Activated CD8-positive, alpha-beta memory T cell treated with anti-CD3 and anti-CD28 coated beads for 4 hours (primary cell): ENCODE measurements at regions not wholly inside any gene's neighbourhood (a gene's known extent, or its start where the extent isn't known, plus 50 kb on each side); places are given as distances from the start of the nearest gene placed in this dataset.

Experiments used
- DNase-seq, 2 donors: peaks; one replicate each; pipeline ENCODE4 v3.0.0-alpha.2; 2020; ENCODE audit warnings: low read depth in 2 of 2

DNA sequence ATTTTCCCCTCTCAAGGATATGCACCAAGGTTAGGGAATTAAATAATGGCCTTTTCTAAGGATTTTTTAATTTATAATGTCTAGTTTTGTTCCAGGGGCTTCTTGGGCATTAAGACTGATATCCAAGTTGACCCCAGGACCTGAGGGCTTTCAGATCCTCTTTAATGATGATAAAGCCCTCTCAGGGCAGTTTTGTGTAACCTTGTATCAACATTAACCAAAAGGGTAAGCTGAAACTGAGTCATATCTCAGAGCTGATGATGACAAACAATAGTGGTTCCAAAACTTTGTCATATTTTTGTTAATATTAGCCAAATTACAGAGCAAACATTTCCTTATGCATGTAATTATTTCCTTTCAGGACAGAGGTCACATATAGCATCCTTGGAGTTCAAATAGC lies 309.4 kb upstream of the MAN1A1 start:
- no peak for DNase-seq

- no peak for DNase-seq
Measured at GRCh38 chr6:119655124-119655523, 305.6 kb upstream of the MAN1A1 start.

DNA sequence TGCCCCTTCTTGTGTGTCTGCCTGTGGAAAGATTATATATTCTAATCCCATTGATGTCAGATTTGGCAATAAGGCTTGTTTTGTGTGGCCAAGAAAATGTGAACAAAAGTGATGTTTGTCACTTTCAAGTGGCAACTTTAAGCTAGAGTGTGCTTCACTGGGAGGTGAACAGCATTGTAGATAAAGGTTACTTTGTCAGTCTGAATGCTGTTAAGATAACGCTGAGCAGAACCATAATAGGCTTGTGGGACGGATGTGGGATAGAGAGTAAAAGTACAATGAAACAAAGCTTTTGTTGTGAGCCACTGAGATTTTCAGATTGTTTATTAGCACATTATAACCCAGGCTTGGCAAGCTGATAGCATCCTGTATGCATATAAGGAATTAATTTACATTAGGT lies 303.8 kb upstream of the MAN1A1 start:
- DNase-seq: no peak

DNA sequence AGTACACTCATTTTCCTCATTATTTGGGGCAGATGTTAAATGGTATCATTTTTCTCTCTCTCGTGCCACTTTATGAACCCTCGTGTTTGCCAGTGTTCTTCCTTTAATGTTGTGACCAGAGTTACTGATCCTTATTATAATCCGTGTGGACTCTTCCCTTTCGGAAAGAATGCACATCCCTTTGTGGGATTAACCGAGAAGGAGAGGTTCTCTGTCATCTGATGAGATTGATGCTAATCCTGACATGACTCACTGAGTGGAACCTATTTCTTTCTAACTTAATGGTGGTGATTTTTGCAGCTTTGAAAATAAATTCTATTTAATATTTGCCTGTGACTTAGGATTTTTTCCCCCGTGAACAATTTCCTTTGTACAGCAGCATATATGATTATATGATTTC lies 300.0 kb upstream of the MAN1A1 start:
- no peak for DNase-seq

- no peak for DNase-seq
Measured at GRCh38 chr6:119647309-119647708, 297.7 kb upstream of the MAN1A1 start.

DNA sequence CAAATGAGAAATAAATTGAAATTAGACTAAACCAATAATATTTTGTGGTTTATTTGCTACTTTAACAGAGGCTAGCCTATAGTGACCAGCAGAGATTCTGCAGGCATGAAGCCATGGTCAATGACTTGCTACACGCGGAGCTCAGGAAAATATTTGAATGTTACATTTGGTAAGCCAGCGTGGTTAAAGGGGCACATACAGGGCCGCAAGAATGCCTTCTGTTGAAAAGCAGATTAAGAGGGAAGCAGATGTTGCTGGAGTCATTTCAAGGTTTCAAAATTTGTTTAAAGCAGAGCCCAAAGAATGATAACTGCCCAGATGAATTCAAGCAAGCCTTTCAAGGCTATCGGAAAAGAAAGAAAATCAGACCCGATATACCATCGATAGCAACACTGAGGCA lies 294.3 kb upstream of the MAN1A1 start:
- DNase-seq: no peak

- DNase-seq: no peak
Measured at GRCh38 chr6:119637768-119638167, 288.2 kb upstream of the MAN1A1 start.

DNA sequence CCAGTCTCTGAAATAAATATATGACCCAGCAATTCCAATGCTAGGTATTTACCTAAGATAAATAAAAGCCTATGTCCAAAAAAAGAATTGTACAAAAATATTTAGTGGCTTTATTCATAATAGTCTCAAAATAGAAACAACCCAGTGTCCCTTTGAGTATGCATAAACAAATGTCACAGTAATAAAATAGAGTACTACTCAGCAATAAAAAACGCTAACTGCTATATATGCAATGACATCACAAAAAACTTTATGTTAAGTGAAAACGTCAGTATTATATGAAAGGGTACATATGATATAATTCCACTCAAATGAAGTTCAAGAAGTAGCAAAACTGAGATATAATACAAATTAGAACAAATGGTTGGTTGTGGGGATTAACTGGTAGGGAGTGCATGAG lies 286.5 kb upstream of the MAN1A1 start:
- DNase-seq: no peak

GRCh38 chr6:119633461-119633860 lies 283.9 kb upstream of the MAN1A1 start:
- DNase-seq: no peak

DNA sequence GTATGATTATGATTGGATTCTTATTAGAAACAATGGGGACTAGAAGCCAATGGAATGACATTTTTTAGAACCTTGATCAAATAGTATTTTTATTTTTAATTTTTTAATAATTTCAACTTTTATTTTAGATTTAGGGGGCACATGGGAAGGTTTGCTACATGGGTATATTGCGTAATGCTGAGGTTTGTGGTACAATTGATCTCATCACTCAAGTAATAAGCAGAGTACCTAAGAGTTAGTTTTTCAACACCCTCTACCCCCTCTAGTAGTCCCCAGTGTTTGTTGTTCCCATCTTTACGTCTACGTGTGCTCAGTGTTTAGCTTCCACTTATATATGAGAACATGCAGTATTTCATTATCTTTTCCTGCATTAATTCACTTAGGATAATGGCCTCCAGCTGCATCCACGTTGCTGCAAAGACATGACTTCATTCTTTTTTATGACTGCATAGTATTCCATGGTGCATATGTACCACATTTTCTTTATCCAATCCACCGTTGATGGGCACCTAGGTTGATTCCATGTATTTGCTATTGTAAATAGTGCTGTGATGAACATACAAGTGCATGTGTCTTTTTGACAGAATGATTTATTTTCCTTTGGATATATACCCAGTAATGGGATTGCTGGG lies 281.1 kb upstream of the MAN1A1 start:
- DNase-seq: no peak

- no peak for DNase-seq
Measured at GRCh38 chr6:119628691-119629594, 279.4 kb upstream of the MAN1A1 start.

GRCh38 chr6:119627908-119628669 lies 278.5 kb upstream of the MAN1A1 start:
- no peak for DNase-seq

DNA sequence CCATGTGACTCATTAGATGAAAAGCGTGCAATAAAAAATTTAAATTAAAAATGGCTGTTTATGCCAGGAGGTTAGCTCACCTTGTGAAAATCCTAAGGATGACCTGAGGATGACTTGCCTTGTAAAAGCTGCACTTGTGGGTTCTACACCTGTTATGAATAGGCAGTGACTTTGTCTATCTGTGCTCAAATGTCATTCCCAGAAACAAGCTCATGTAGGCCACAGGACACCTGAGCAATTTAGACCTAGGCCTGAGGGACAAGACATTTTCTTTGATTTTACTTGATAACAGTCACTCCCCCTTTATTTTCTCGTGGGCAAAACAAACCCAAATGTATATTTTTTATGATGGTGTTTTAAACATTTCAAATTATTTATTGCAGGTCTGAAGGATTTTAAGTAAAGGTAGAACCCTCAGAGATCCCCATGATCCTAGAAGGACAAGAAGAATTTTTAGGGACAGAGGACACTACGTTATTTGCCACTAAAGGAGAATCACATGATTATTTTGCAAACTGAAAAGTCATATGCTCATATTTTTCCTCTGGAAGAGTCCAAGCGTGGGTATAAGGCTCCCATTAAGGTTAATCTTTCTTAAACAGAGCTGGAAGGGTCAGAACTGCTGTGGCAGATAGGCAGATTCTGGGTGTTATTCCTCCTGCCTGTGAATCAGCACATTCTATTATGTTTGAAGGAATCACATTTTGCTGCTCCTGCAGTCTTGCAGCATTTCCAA lies 277.5 kb upstream of the MAN1A1 start:
- DNase-seq: no peak

- no peak for DNase-seq
Measured at GRCh38 chr6:119620846-119621555, 271.4 kb upstream of the MAN1A1 start.

- no peak for DNase-seq
Measured at GRCh38 chr6:119614138-119614537, 264.6 kb upstream of the MAN1A1 start.

GRCh38 chr6:119612911-119613381 lies 263.4 kb upstream of the MAN1A1 start:
- DNase-seq: no peak

- DNase-seq: no peak
Measured at GRCh38 chr6:119612176-119612891, 262.8 kb upstream of the MAN1A1 start.

GRCh38 chr6:119610754-119611153 lies 261.2 kb upstream of the MAN1A1 start:
- no peak for DNase-seq

- no peak for DNase-seq
Measured at GRCh38 chr6:119610265-119610664, 260.7 kb upstream of the MAN1A1 start.

DNA sequence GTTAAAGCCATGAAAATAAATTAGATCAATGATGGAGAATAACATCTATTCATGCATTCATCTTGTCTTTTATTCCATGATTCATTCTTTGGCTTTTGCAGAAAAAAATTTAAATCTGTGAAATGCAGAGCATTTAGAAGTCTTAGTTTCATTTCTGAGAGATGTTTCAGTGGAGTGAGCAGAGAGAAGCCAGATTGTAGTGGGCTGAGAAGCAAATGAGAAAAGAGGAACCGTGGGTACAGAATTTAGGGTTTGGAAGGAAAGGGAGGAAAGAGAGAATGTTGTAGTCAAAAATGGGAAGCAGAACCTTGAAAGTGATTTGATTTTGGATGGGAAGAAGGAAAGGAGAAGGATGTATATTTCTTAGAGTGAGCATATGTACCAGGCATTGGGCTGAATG lies 260.3 kb upstream of the MAN1A1 start:
- no peak for DNase-seq
